ENCODE measurements at regions not wholly inside any gene's neighbourhood (a gene's known extent, or its start where the extent isn't known, plus 50 kb on each side); places are given as distances from the start of the nearest gene placed in this dataset.

DNA sequence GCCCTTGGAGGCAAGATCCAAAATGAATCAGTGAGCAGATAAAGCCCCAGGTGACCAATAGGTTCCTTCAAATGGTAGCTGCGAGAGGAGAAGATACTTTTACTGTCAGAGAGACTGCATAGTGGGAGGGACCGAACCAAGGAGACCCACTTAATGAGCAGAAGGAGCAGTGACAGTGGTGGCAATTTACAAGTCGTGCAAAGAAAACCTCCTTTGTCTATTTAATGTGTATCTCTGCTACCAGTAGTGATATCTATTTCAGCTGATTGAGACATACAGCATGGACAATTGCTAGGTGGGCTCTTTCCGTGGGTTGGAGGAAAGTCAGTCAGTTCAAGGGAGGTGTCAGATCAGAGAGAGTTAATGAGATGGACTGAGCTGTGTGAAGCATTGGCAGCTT is 480.4 kb downstream of the GATA3 start:
- TF ChIP-seq, protein P1, sequence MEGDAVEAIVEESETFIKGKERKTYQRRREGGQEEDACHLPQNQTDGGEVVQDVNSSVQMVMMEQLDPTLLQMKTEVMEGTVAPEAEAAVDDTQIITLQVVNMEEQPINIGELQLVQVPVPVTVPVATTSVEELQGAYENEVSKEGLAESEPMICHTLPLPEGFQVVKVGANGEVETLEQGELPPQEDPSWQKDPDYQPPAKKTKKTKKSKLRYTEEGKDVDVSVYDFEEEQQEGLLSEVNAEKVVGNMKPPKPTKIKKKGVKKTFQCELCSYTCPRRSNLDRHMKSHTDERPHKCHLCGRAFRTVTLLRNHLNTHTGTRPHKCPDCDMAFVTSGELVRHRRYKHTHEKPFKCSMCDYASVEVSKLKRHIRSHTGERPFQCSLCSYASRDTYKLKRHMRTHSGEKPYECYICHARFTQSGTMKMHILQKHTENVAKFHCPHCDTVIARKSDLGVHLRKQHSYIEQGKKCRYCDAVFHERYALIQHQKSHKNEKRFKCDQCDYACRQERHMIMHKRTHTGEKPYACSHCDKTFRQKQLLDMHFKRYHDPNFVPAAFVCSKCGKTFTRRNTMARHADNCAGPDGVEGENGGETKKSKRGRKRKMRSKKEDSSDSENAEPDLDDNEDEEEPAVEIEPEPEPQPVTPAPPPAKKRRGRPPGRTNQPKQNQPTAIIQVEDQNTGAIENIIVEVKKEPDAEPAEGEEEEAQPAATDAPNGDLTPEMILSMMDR (IDR thresholded peaks at IDR 0.05; ENCODE audit: poor library complexity), result no peak
- no peak for TF ChIP-seq EZH2 (IDR thresholded peaks at IDR 0.05; ENCODE audit: borderline replicate concordance)
- TF ChIP-seq EZH2phosphoT487 (IDR thresholded peaks at IDR 0.05; ENCODE audit: low read depth, severe bottlenecking, unreplicated experiment), result no peak
- Histone ChIP-seq H3K4me3 (no peak overlapping the region), H3K9me2 (replicated peaks; ENCODE audit: insufficient read depth) (no peaks in the 10 kb centered on the region), H3K79me2 (no peaks in the 10 kb centered on the region), H3K9me3 (ENCODE audit: low read depth) (no peaks in the 10 kb centered on the region), H3K36me3 (replicated peaks; ENCODE audit: insufficient read depth, low read depth) (no peaks in the 10 kb centered on the region), H3K27me3 (peaks cover 3% of the 10 kb centered on the region), H3K4me1 (ENCODE audit: insufficient read depth) (no peaks in the 10 kb centered on the region), H4K20me1 (ENCODE audit: insufficient read depth, poor library complexity, severe bottlenecking) (no peaks in the 10 kb centered on the region), H3K4me2 (no peak overlapping the region), H3K27ac (no peak overlapping the region), H2AFZ (no peak overlapping the region)
- 73% methylated on average over 4 of the region's 4 CpGs for WGBS (ENCODE audit: low lambda C conversion rate, missing lambda C conversion rate)
- no peak for DNase-seq (ENCODE audit: low spot score)

DNA sequence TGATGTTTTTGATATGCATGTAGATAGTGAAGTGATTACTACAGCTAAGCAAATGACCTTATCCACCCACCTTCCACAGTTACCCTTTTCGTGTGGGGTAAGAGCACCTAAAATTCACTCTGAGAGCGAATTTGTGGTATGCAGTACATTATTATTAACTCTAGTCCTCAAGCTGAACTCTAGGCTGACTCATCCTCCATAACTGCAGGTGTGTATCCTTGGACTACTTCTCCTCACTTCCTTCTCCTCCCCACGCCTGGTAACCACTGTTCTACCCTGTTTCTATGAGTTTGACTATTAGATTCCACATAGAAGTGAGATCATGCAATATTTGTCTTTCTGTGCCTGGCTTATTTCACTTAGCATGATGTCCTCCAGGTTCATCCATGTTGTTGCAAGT is 484.6 kb downstream of the GATA3 start:
- H3K79me2 ChIP-seq, result no peaks in the 10 kb centered on the region
- no peak overlapping the region for H3K4me2 ChIP-seq
- no peak overlapping the region for H3K27ac ChIP-seq
- H3K4me3 ChIP-seq, result no peak overlapping the region
- no peak overlapping the region for H2AFZ ChIP-seq
- no peaks in the 10 kb centered on the region for H3K9me3 ChIP-seq (ENCODE audit: low read depth)
- no peaks in the 10 kb centered on the region for H3K27me3 ChIP-seq
- H3K4me1 ChIP-seq (ENCODE audit: insufficient read depth), result no peaks in the 10 kb centered on the region
- 63% methylated on average over 3 of the region's 3 CpGs for WGBS (ENCODE audit: low lambda C conversion rate, missing lambda C conversion rate)
- H4K20me1 ChIP-seq (ENCODE audit: insufficient read depth, poor library complexity, severe bottlenecking), result no peaks in the 10 kb centered on the region
- no peak for DNase-seq (ENCODE audit: low spot score)
- TF ChIP-seq, protein P1 (IDR thresholded peaks at IDR 0.05; ENCODE audit: poor library complexity), result no peak
- TF ChIP-seq EZH2 (IDR thresholded peaks at IDR 0.05; ENCODE audit: borderline replicate concordance) (no peak), EZH2phosphoT487 (IDR thresholded peaks at IDR 0.05; ENCODE audit: low read depth, severe bottlenecking, unreplicated experiment) (no peak)
- H3K9me2 ChIP-seq (replicated peaks; ENCODE audit: insufficient read depth), result no peaks in the 10 kb centered on the region
- no peaks in the 10 kb centered on the region for H3K36me3 ChIP-seq (replicated peaks; ENCODE audit: insufficient read depth, low read depth)

DNA sequence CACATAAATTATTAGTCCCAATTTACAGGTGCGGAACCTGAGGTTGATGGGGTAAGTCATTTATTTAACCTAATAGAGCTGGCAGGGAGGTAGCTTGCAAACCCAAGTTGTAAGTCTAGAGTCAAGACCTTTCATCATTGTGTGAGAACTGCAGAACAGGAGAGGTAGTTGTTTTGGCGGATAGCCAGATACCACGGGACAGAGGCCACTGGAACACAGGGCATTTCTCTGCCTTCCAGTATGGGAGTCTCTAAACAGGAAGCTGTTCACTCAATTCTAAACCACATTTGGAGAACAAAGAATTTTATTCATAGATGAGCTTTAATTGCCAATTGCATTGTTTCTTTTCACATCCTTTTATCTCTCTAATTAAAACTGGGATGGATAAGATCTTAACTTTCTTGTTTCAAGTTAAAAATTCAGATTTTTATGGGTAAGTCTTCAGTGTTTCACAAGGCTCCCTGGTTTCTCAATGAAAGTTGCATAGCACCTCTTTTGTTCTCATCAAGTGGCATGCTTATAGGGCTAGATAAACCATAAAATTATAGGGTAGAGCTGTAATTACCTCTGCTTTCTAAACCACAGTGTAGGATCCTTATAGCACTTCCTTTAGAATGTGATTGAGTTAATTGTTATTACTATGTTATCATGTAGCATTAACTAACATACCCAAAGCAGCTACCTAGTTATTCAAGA is 489.0 kb downstream of the GATA3 start:
- Histone ChIP-seq H3K36me3 (replicated peaks; ENCODE audit: insufficient read depth, low read depth) (no peaks in the 10 kb centered on the region), H3K4me3 (no peak overlapping the region), H3K27me3 (no peaks in the 10 kb centered on the region), H3K4me1 (ENCODE audit: insufficient read depth) (no peaks in the 10 kb centered on the region), H4K20me1 (ENCODE audit: insufficient read depth, poor library complexity, severe bottlenecking) (no peaks in the 10 kb centered on the region), H3K4me2 (no peak overlapping the region), H3K9me2 (replicated peaks; ENCODE audit: insufficient read depth) (no peaks in the 10 kb centered on the region), H3K9me3 (ENCODE audit: low read depth) (no peaks in the 10 kb centered on the region), H3K27ac (peak overlapping the region; percentile 3), H2AFZ (no peak overlapping the region), H3K79me2 (no peaks in the 10 kb centered on the region)
- WGBS (ENCODE audit: low lambda C conversion rate, missing lambda C conversion rate), result 72% methylated on average over 3 of the region's 3 CpGs
- TF ChIP-seq, protein P1 (IDR thresholded peaks at IDR 0.05; ENCODE audit: poor library complexity), result no peak
- TF ChIP-seq EZH2 (IDR thresholded peaks at IDR 0.05; ENCODE audit: borderline replicate concordance), result no peak
- no peak for TF ChIP-seq EZH2phosphoT487 (IDR thresholded peaks at IDR 0.05; ENCODE audit: low read depth, severe bottlenecking, unreplicated experiment)
- peak; percentile 32 for DNase-seq (ENCODE audit: low spot score)
